Spleen (tissue), 7 donors: ENCODE measurements at regions not wholly inside any gene's neighbourhood (a gene's known extent, or its start where the extent isn't known, plus 50 kb on each side); places are given as distances from the start of the nearest gene placed in this dataset.

Experiments
- CTCF ChIP-seq, 11 experiments: fragments of 200-600 bp in 7 of 11; fragments of 450-650 bp in 4 of 11; sonication (generic) in 4 of 11; IDR thresholded peaks in 8 of 11; conservative IDR thresholded peaks in 3 of 11; 1 replicate in 7 of 11; 2 replicates in 4 of 11; pipeline versions ENCODE4 v1.4.0 to v1.8.0; 2016 to 2021; ENCODE audit warnings: antibody characterized with exemption in 11 of 11, inconsistent platforms in 4 of 11, mild to moderate bottlenecking in 1 of 11
- POLR2A ChIP-seq, 3 donors: fragments of 450-650 bp; IDR thresholded peaks; one replicate each; pipeline ENCODE4 v1.5.1; 2017; ENCODE audit warnings: antibody characterized with exemption in 3 of 3, mild to moderate bottlenecking in 1 of 3
- donor health status: DM: no; HTN: no; CAD: no; lungs with moderate emphysema.
- donor health status: DM: no; HTN: no; CAD: no.
- donor health status: DM: no; HTN: no; CAD: no.

GRCh38 chr22:27546157-27546935 lies 255.2 kb downstream of the MN1 start:
- TF ChIP-seq CTCF (IDR thresholded peaks at IDR 0.05 in 8 of 11, conservative IDR thresholded peaks at IDR 0.05 in 3 of 11) (no peak), POLR2A (IDR thresholded peaks at IDR 0.05) (no peak)
